Activated gamma-delta T cell treated with anti-CD3 and anti-CD28 coated beads, Interleukin-2, amount 50 U/mL, for 16 hours (primary cell): ENCODE measurements at regions not wholly inside any gene's neighbourhood (a gene's known extent, or its start where the extent isn't known, plus 50 kb on each side); places are given as distances from the start of the nearest gene placed in this dataset.

Experiments
- DNase-seq: peaks from one replicate; pipeline ENCODE4 v3.0.0-alpha.2; 2020; ENCODE audit warnings: low read depth

GRCh38 chr7:25279705-25280104 is 51.4 kb upstream of the NPVF start:
- no peak for DNase-seq

GRCh38 chr7:25280181-25280580 is 51.9 kb upstream of the NPVF start:
- no peak for DNase-seq

- DNase-seq = no peak
Measured at GRCh38 chr7:25282194-25282593, 53.9 kb upstream of the NPVF start.

- no peak for DNase-seq
Measured at GRCh38 chr7:25286756-25287155, 58.5 kb upstream of the NPVF start.

GRCh38 chr7:25287291-25287690 is 59.0 kb upstream of the NPVF start:
- no peak for DNase-seq

- DNase-seq = no peak
Measured at GRCh38 chr7:25288556-25289307, 60.4 kb upstream of the NPVF start.

GRCh38 chr7:25289518-25289917 is 61.2 kb upstream of the NPVF start:
- no peak for DNase-seq

- no peak for DNase-seq
Measured at GRCh38 chr7:25294624-25295023, 66.3 kb upstream of the NPVF start.

GRCh38 chr7:25295387-25295786 is 67.1 kb upstream of the NPVF start:
- DNase-seq = no peak

GRCh38 chr7:25296086-25296485 is 67.8 kb upstream of the NPVF start:
- DNase-seq = no peak

GRCh38 chr7:25297278-25297677 is 69.0 kb upstream of the NPVF start:
- DNase-seq = no peak

- DNase-seq = no peak
Measured at GRCh38 chr7:25303281-25304181, 75.2 kb upstream of the NPVF start.

GRCh38 chr7:25304691-25305090 is 76.4 kb upstream of the NPVF start:
- no peak for DNase-seq

GRCh38 chr7:25305831-25306230 is 77.5 kb upstream of the NPVF start:
- no peak for DNase-seq

- no peak for DNase-seq
Measured at GRCh38 chr7:25307624-25308023, 79.3 kb upstream of the NPVF start.

- no peak for DNase-seq
Measured at GRCh38 chr7:25308246-25308645, 80.0 kb upstream of the NPVF start.

GRCh38 chr7:25308906-25309705 is 80.8 kb upstream of the NPVF start:
- DNase-seq = no peak

GRCh38 chr7:25310896-25311295 is 82.6 kb upstream of the NPVF start:
- no peak for DNase-seq

- DNase-seq = no peak
Measured at GRCh38 chr7:25311346-25311745, 83.1 kb upstream of the NPVF start.

GRCh38 chr7:25312968-25313367 is 84.7 kb upstream of the NPVF start:
- DNase-seq = no peak

GRCh38 chr7:25313526-25313925 is 85.2 kb upstream of the NPVF start:
- DNase-seq = no peak

- DNase-seq = no peak
Measured at GRCh38 chr7:25314094-25314730, 85.9 kb upstream of the NPVF start.
